ENCODE measurements at regions not wholly inside any gene's neighbourhood (a gene's known extent, or its start where the extent isn't known, plus 50 kb on each side); places are given as distances from the start of the nearest gene placed in this dataset.

DNA sequence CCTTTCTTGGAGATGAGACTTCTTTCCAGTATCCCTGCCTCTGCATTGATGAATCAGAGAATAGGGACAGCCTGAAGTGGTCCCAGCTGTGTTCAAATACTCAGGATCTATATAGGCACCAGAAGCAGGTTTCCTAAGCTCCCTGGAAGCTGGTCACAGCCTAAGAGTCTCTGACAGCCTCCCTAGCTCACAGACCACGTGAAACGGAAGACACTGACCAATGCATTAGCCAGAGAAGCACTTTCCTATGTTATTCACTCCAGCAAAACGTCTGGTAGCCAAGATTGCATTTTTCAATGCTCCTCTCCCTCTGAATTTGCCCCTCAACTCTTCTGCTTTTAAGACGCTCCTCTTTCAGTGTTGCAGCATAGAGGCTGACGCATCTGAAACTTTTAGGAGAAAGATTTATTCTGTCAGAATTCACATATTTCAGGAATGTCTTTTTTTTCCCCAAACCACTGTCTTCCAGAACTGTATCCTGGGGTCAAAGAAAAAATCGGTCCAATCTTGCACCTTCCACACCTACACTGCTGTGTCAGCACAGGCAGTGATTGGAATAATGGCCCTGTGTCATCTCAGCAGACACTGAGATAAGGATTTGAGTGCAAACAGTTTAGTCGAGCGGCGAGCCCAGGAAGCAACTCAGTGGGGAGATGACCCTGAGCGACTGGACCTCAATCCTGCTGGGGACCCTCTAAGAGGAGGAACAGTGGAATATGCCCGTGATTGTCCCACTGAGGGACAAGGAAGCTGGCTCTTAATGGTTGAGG lies 109.4 kb downstream of the SMIM20 start:
- Mint-ChIP-seq H3K4me1 (peaks cover 7% of the 10 kb centered on the region), H3K27ac (no peak overlapping the region), H3K9me3 (no peaks in the 10 kb centered on the region), H3K27me3 (ENCODE audit: low read depth in 3 of 3) (peaks cover 19 to 28% (median 21%) of the 10 kb centered on the region in 3 donors), H3K36me3 (no peaks in the 10 kb centered on the region), H3K4me3 (no peak overlapping the region)
- H3K4me2 ChIP-seq (replicated peaks; ENCODE audit: extremely low read depth, low read length, poor library complexity, severe bottlenecking), result no peak overlapping the region
- no peak for DNase-seq
- no peaks in the 10 kb centered on the region for H3K79me2 ChIP-seq (ENCODE audit: insufficient read depth, low read length)
- H3K9me3 ChIP-seq (replicated peaks in 1 of 2; ENCODE audit: control insufficient read depth in 1 of 2, insufficient read depth in 1 of 2, low read length in 2 of 2), result no peaks in the 10 kb centered on the region
- H3K27ac ChIP-seq (ENCODE audit: low read depth in 1 of 2, low read length in 2 of 2), result no peak overlapping the region
- TF ChIP-seq, protein P1, sequence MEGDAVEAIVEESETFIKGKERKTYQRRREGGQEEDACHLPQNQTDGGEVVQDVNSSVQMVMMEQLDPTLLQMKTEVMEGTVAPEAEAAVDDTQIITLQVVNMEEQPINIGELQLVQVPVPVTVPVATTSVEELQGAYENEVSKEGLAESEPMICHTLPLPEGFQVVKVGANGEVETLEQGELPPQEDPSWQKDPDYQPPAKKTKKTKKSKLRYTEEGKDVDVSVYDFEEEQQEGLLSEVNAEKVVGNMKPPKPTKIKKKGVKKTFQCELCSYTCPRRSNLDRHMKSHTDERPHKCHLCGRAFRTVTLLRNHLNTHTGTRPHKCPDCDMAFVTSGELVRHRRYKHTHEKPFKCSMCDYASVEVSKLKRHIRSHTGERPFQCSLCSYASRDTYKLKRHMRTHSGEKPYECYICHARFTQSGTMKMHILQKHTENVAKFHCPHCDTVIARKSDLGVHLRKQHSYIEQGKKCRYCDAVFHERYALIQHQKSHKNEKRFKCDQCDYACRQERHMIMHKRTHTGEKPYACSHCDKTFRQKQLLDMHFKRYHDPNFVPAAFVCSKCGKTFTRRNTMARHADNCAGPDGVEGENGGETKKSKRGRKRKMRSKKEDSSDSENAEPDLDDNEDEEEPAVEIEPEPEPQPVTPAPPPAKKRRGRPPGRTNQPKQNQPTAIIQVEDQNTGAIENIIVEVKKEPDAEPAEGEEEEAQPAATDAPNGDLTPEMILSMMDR (IDR thresholded peaks at IDR 0.05), result no peak
- WGBS (ENCODE audit: insufficient coverage), result 93% methylated on average over 8 of the region's 11 CpGs
- H2AFZ ChIP-seq (ENCODE audit: insufficient read depth, low read depth, low read length, poor library complexity, severe bottlenecking), result no peak overlapping the region
- peaks cover 10 to 11% of the 10 kb centered on the region in 2 donors for H3K27me3 ChIP-seq (ENCODE audit: control insufficient read depth in 2 of 2, insufficient read depth in 2 of 2, low read length in 2 of 2)
- intact Hi-C loops (cut with micrococcal nuclease), result no loop called here
- H4K20me1 ChIP-seq (ENCODE audit: insufficient read depth, low read length), result no peaks in the 10 kb centered on the region
- no peak overlapping the region for H3K9ac ChIP-seq (ENCODE audit: insufficient read depth, low read length, poor library complexity, severe bottlenecking)
- H3K4me1 ChIP-seq (ENCODE audit: control insufficient read depth in 1 of 2, insufficient read depth in 2 of 2, low read length in 2 of 2), result no peaks in the 10 kb centered on the region
- no peaks in the 10 kb centered on the region for H3K36me3 ChIP-seq (replicated peaks in 1 of 2; ENCODE audit: control insufficient read depth in 1 of 2, insufficient read depth in 2 of 2, low read length in 2 of 2)
- no peak overlapping the region for H3K4me3 ChIP-seq (replicated peaks in 1 of 3; ENCODE audit: low read depth in 2 of 3, low read length in 3 of 3)

GRCh38 chr4:26024079-26024478 lies 110.1 kb downstream of the SMIM20 start:
- Mint-ChIP-seq H3K36me3 (no peaks in the 10 kb centered on the region), H3K4me3 (no peak overlapping the region), H3K4me1 (peaks cover 10% of the 10 kb centered on the region), H3K9me3 (no peaks in the 10 kb centered on the region), H3K27ac (no peak overlapping the region), H3K27me3 (ENCODE audit: low read depth in 3 of 3) (peaks cover 23 to 33% (median 24%) of the 10 kb centered on the region in 3 donors)
- no peaks in the 10 kb centered on the region for H4K20me1 ChIP-seq (ENCODE audit: insufficient read depth, low read length)
- no peaks in the 10 kb centered on the region for H3K36me3 ChIP-seq (replicated peaks in 1 of 2; ENCODE audit: control insufficient read depth in 1 of 2, insufficient read depth in 2 of 2, low read length in 2 of 2)
- no peak for DNase-seq
- H3K9ac ChIP-seq (ENCODE audit: insufficient read depth, low read length, poor library complexity, severe bottlenecking), result no peak overlapping the region
- intact Hi-C loops (cut with micrococcal nuclease), result no loop called here
- no peak overlapping the region for H3K4me3 ChIP-seq (replicated peaks in 1 of 3; ENCODE audit: low read depth in 2 of 3, low read length in 3 of 3)
- no peak overlapping the region for H2AFZ ChIP-seq (ENCODE audit: insufficient read depth, low read depth, low read length, poor library complexity, severe bottlenecking)
- no peaks in the 10 kb centered on the region for H3K4me1 ChIP-seq (ENCODE audit: control insufficient read depth in 1 of 2, insufficient read depth in 2 of 2, low read length in 2 of 2)
- no peak overlapping the region for H3K4me2 ChIP-seq (replicated peaks; ENCODE audit: extremely low read depth, low read length, poor library complexity, severe bottlenecking)
- 93% methylated on average over 2 of the region's 5 CpGs for WGBS (ENCODE audit: insufficient coverage)
- no peak overlapping the region for H3K27ac ChIP-seq (ENCODE audit: low read depth in 1 of 2, low read length in 2 of 2)
- TF ChIP-seq, protein P1 (IDR thresholded peaks at IDR 0.05), result no peak
- H3K79me2 ChIP-seq (ENCODE audit: insufficient read depth, low read length), result no peaks in the 10 kb centered on the region
- peaks cover 11 to 13% of the 10 kb centered on the region in 2 donors for H3K27me3 ChIP-seq (ENCODE audit: control insufficient read depth in 2 of 2, insufficient read depth in 2 of 2, low read length in 2 of 2)
- no peaks in the 10 kb centered on the region for H3K9me3 ChIP-seq (replicated peaks in 1 of 2; ENCODE audit: control insufficient read depth in 1 of 2, insufficient read depth in 1 of 2, low read length in 2 of 2)

Measured in CD14-positive monocyte (primary cell).